ENCODE measurements at regions not wholly inside any gene's neighbourhood (a gene's known extent, or its start where the extent isn't known, plus 50 kb on each side); places are given as distances from the start of the nearest gene placed in this dataset.

- in situ Hi-C loops (cut with MboI; ENCODE audit: low sequenced_read_pairs) = no loop called here
- TF ChIP-seq CTCF (conservative IDR thresholded peaks at IDR 0.05; ENCODE audit: low read depth, low read length) (no peak), CEBPB (IDR thresholded peaks at IDR 0.05; ENCODE audit: low read depth, low read length) (no peak), ELK1 (IDR thresholded peaks at IDR 0.05; ENCODE audit: borderline replicate concordance, low read depth, low read length) (no peak), MAFK (IDR thresholded peaks at IDR 0.05; ENCODE audit: low read depth, low read length) (no peak), RCOR1 (IDR thresholded peaks at IDR 0.05; ENCODE audit: insufficient replicate concordance, low read length) (no peak), FOS (IDR thresholded peaks at IDR 0.05; ENCODE audit: low read depth, low read length) (no peak), RFX5 (IDR thresholded peaks at IDR 0.05; ENCODE audit: low read depth, low read length) (no peak), MAZ (IDR thresholded peaks at IDR 0.05; ENCODE audit: borderline replicate concordance, low read depth, low read length) (no peak), RAD21 (IDR thresholded peaks at IDR 0.05; ENCODE audit: low read length) (no peak), SMC3 (IDR thresholded peaks at IDR 0.05; ENCODE audit: low read depth, low read length) (no peak), CHD1 (IDR thresholded peaks at IDR 0.05; ENCODE audit: low read depth, low read length) (no peak), MXI1 (IDR thresholded peaks at IDR 0.05; ENCODE audit: borderline replicate concordance, low read depth, low read length) (no peak), POLR2A (IDR thresholded peaks at IDR 0.05; ENCODE audit: low read depth, low read length) (no peak), BHLHE40 (IDR thresholded peaks at IDR 0.05; ENCODE audit: low read depth, low read length) (no peak), USF2 (IDR thresholded peaks at IDR 0.05; ENCODE audit: low read depth, low read length) (no peak)
- H3K9me1 ChIP-seq (ENCODE audit: insufficient read depth, low read length) = no peaks in the 10 kb centered on the region
Measured at GRCh38 chr3:147197739-147198138, 208.6 kb downstream of the ZIC4 start.

More at GRCh38 chr3:147197739-147198138, 208.6 kb downstream of the ZIC4 start:
- H2AK5ac ChIP-seq (ENCODE audit: low read depth, low read length) = no peak overlapping the region
- H2AFZ ChIP-seq (replicated peaks; ENCODE audit: low read length, poor library complexity) = no peak overlapping the region
- ChIA-PET POLR2A (ENCODE audit: unreplicated experiment) (no interaction called here), CTCF (no interaction called here)
- no peak overlapping the region for H4K5ac ChIP-seq (ENCODE audit: low read depth, low read length)
- H3K4ac ChIP-seq (ENCODE audit: low read depth, low read length) = no peak overlapping the region
- no peaks in the 10 kb centered on the region for H4K20me1 ChIP-seq (ENCODE audit: insufficient read depth, low read length)
- no peak overlapping the region for H2BK20ac ChIP-seq (ENCODE audit: low read depth, low read length)
- no TSS peak for BruUV-seq (replicated peaks)
- no peak for ATAC-seq (ENCODE audit: low read depth)
- no peaks in the 10 kb centered on the region for H3K9me3 ChIP-seq (ENCODE audit: control insufficient read depth, insufficient read depth, low read length)
- no peak overlapping the region for H3K18ac ChIP-seq (ENCODE audit: low read depth, low read length)
- no peak overlapping the region for H2AK9ac ChIP-seq (replicated peaks; ENCODE audit: low read depth, low read length, poor library complexity)
- no peaks in the 10 kb centered on the region for H3K4me1 ChIP-seq (ENCODE audit: control insufficient read depth, insufficient read depth, low read length)
- no peak overlapping the region for H3K14ac ChIP-seq (replicated peaks; ENCODE audit: low read depth, low read length)
- H3K79me1 ChIP-seq (ENCODE audit: low read depth in 1 of 2, low read length in 2 of 2) = no peaks in the 10 kb centered on the region
- H3K4me2 ChIP-seq (ENCODE audit: low read depth, low read length) = no peak overlapping the region
- H3K27ac ChIP-seq (ENCODE audit: insufficient read depth, low read length) = no peak overlapping the region
- no peak for DNase-seq
- H4K8ac ChIP-seq (ENCODE audit: low read depth in 2 of 2, low read length in 2 of 2) = no peak overlapping the region
- no peak overlapping the region for H2BK5ac ChIP-seq (ENCODE audit: low read depth, low read length, poor library complexity, severe bottlenecking)
- H3K23ac ChIP-seq (ENCODE audit: low read depth, low read length) = no peak overlapping the region
- H3K4me3 ChIP-seq (ENCODE audit: insufficient read depth, low read depth, low read length) = no peak overlapping the region
- dilution Hi-C loops (cut with HindIII; ENCODE audit: low sequenced_read_pairs, unreplicated experiment) (no loop called here), intact Hi-C loops (cut with micrococcal nuclease) (loop anchor here (2.0 kb wide), 1 partner anchor 77 kb away; no protein-coding TSS in a partner anchor)
- no peak overlapping the region for H4K91ac ChIP-seq (ENCODE audit: insufficient read depth, low read depth, low read length)
- no peak overlapping the region for H2BK120ac ChIP-seq (ENCODE audit: low read depth, low read length)
- H3K56ac ChIP-seq (ENCODE audit: extremely low read depth, insufficient read depth, low read length) = no peak overlapping the region
- no peaks in the 10 kb centered on the region for H3K27me3 ChIP-seq (ENCODE audit: control insufficient read depth, insufficient read depth, low read length)
- no peaks in the 10 kb centered on the region for H3K36me3 ChIP-seq (ENCODE audit: control insufficient read depth, insufficient read depth, low read length)
- no peak overlapping the region for H3K9ac ChIP-seq (ENCODE audit: low read depth, low read length)
- no peak overlapping the region for H2BK15ac ChIP-seq (ENCODE audit: low read depth, low read length)
